DMS 273 treated with DMSO at 0.1 percent for 48 hours (cell line): ENCODE measurements at regions not wholly inside any gene's neighbourhood (a gene's known extent, or its start where the extent isn't known, plus 50 kb on each side); places are given as distances from the start of the nearest gene placed in this dataset.
A peak's percentile ranks its signal among the peaks of the same experiment; 100 is the strongest.
"Not testable (repeated sequence)": the region's sequence is repeated elsewhere in the genome, so short reads cannot be mapped to it uniquely, and the experiment has no call there.

Source experiments
- DNase-seq: peaks from one replicate; lab custom pipeline; 2025; lab: John Stamatoyannopoulos, UW

- no peak for DNase-seq
Measured at GRCh38 chr1:232163533-232163932, 466.4 kb downstream of the SIPA1L2 start.

GRCh38 chr1:232162001-232162400, 467.9 kb downstream of the SIPA1L2 start:
- no peak for DNase-seq

- DNase-seq: not testable (repeated sequence)
Measured at GRCh38 chr1:232158558-232158957, 471.4 kb downstream of the SIPA1L2 start.

- not testable (repeated sequence) for DNase-seq
Measured at GRCh38 chr1:232156070-232156469, 473.9 kb downstream of the SIPA1L2 start.

GRCh38 chr1:232153652-232154051, 476.3 kb downstream of the SIPA1L2 start:
- no peak for DNase-seq

- no peak for DNase-seq
Measured at GRCh38 chr1:232150770-232151548, 479.0 kb downstream of the SIPA1L2 start.

GRCh38 chr1:232149287-232150201, 480.4 kb downstream of the SIPA1L2 start:
- no peak for DNase-seq

GRCh38 chr1:232147215-232147614, 482.7 kb downstream of the SIPA1L2 start:
- no peak for DNase-seq

- no peak for DNase-seq
Measured at GRCh38 chr1:232146514-232146913, 483.4 kb downstream of the SIPA1L2 start.

- no peak for DNase-seq
Measured at GRCh38 chr1:232145768-232146167, 484.2 kb downstream of the SIPA1L2 start.

- DNase-seq: no peak
Measured at GRCh38 chr1:232144696-232145230, 485.2 kb downstream of the SIPA1L2 start.

- DNase-seq: no peak
Measured at GRCh38 chr1:232143315-232143886, 486.5 kb downstream of the SIPA1L2 start.

- DNase-seq: peak; percentile 73
Measured at GRCh38 chr1:232142403-232143314, 487.3 kb downstream of the SIPA1L2 start.

GRCh38 chr1:232141167-232141448, 488.8 kb downstream of the SIPA1L2 start:
- not testable (repeated sequence) for DNase-seq

GRCh38 chr1:232140419-232141166, 489.3 kb downstream of the SIPA1L2 start:
- DNase-seq: no peak

- DNase-seq: no peak
Measured at GRCh38 chr1:232139444-232139843, 490.5 kb downstream of the SIPA1L2 start.

GRCh38 chr1:232138044-232138443, 491.9 kb downstream of the SIPA1L2 start:
- DNase-seq: no peak

GRCh38 chr1:232137066-232137465, 492.9 kb downstream of the SIPA1L2 start:
- no peak for DNase-seq

GRCh38 chr1:232136136-232136535, 493.8 kb downstream of the SIPA1L2 start:
- DNase-seq: no peak

- DNase-seq: no peak
Measured at GRCh38 chr1:232134365-232134764, 495.6 kb downstream of the SIPA1L2 start.

- DNase-seq: no peak
Measured at GRCh38 chr1:232132572-232132971, 497.4 kb downstream of the SIPA1L2 start.
